ENCODE measurements at regions not wholly inside any gene's neighbourhood (a gene's known extent, or its start where the extent isn't known, plus 50 kb on each side); places are given as distances from the start of the nearest gene placed in this dataset.

- Mint-ChIP-seq H3K36me3 (ENCODE audit: insufficient read depth in 1 of 3, low read depth in 3 of 3) (peaks cover 3 to 4% (median 4%) of the 10 kb centered on the region in 3 experiments; a peak in 3 of 7 replicates), H3K27ac (peak overlapping the region in 1 of 3 experiments; percentile 2; a peak in 1 of 7 replicates)
Observed at GRCh38 chr2:146868051-146868450, 976.8 kb upstream of the ACVR2A start.

More at GRCh38 chr2:146868051-146868450, 976.8 kb upstream of the ACVR2A start:
- H2BK120ac ChIP-seq (ENCODE audit: low read depth, low read length, poor library complexity, severe bottlenecking) = no peak overlapping the region
- H2BK12ac ChIP-seq (ENCODE audit: insufficient read length, low read depth, low read length) = no peak overlapping the region
- no peaks in the 10 kb centered on the region for H3K79me1 ChIP-seq (ENCODE audit: insufficient read depth, low read depth, low read length, poor library complexity, severe bottlenecking)
- no peak overlapping the region for H3K27ac ChIP-seq (ENCODE audit: insufficient read length, low read depth, low read length)
- H3K27me3 ChIP-seq (ENCODE audit: insufficient read depth, low read length) = no peaks in the 10 kb centered on the region
- H3T11ph ChIP-seq (ENCODE audit: low read length) = no peak overlapping the region
- H3K4me3 Mint-ChIP-seq = no peak overlapping the region
- no peaks in the 10 kb centered on the region for H3K27me3 Mint-ChIP-seq (ENCODE audit: low read depth)
- TF ChIP-seq, protein P1, sequence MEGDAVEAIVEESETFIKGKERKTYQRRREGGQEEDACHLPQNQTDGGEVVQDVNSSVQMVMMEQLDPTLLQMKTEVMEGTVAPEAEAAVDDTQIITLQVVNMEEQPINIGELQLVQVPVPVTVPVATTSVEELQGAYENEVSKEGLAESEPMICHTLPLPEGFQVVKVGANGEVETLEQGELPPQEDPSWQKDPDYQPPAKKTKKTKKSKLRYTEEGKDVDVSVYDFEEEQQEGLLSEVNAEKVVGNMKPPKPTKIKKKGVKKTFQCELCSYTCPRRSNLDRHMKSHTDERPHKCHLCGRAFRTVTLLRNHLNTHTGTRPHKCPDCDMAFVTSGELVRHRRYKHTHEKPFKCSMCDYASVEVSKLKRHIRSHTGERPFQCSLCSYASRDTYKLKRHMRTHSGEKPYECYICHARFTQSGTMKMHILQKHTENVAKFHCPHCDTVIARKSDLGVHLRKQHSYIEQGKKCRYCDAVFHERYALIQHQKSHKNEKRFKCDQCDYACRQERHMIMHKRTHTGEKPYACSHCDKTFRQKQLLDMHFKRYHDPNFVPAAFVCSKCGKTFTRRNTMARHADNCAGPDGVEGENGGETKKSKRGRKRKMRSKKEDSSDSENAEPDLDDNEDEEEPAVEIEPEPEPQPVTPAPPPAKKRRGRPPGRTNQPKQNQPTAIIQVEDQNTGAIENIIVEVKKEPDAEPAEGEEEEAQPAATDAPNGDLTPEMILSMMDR (conservative IDR thresholded peaks at IDR 0.05) = no peak
- no peak overlapping the region for H3K9ac ChIP-seq (ENCODE audit: extremely low read depth, insufficient read length, low read length)
- H3K4me1 ChIP-seq (ENCODE audit: insufficient read depth, low read length) = no peaks in the 10 kb centered on the region
- H3K9me3 ChIP-seq (ENCODE audit: control insufficient read depth, low read depth, low read length) = no peaks in the 10 kb centered on the region
- H3K4ac ChIP-seq (ENCODE audit: low read depth, low read length) = no peak overlapping the region
- H3K23ac ChIP-seq (ENCODE audit: insufficient read length, low read depth, low read length) = no peak overlapping the region
- no peak overlapping the region for H2BK15ac ChIP-seq (ENCODE audit: low read depth, low read length)
- no peak overlapping the region for H2AFZ ChIP-seq (ENCODE audit: low read length)
- no peak overlapping the region for H3K14ac ChIP-seq (ENCODE audit: insufficient read depth, low read length)
- H3K4me2 ChIP-seq (ENCODE audit: insufficient read depth, insufficient read length, low read length) = no peak overlapping the region
- peaks cover 9 to 13% of the 10 kb centered on the region in 2 experiments; a peak in 3 of 5 replicates for H3K9me3 Mint-ChIP-seq
- H3K4me1 Mint-ChIP-seq = peaks cover 14 to 15% of the 10 kb centered on the region in 2 experiments
- no peak overlapping the region for H2BK20ac ChIP-seq (ENCODE audit: low read depth, low read length, poor library complexity, severe bottlenecking)
- no peaks in the 10 kb centered on the region for H3K23me2 ChIP-seq (ENCODE audit: insufficient read length, low read depth, low read length, poor library complexity, severe bottlenecking)
- no peak overlapping the region for H2BK5ac ChIP-seq (ENCODE audit: insufficient read length, low read length)
- no peaks in the 10 kb centered on the region for H3K79me2 ChIP-seq (ENCODE audit: insufficient read depth, low read length)
- no peak overlapping the region for H3K56ac ChIP-seq (ENCODE audit: insufficient read length, low read depth, low read length)
- H4K5ac ChIP-seq (ENCODE audit: insufficient read length, low read depth, low read length) = no peak overlapping the region
- no peak overlapping the region for H3K18ac ChIP-seq (ENCODE audit: insufficient read length, low read depth, low read length)
- no peak overlapping the region for H2AK5ac ChIP-seq (ENCODE audit: insufficient read length, low read length)
- no peaks in the 10 kb centered on the region for H4K20me1 ChIP-seq (ENCODE audit: control insufficient read depth, insufficient read depth, insufficient read length)
- H4K8ac ChIP-seq (replicated peaks; ENCODE audit: insufficient read length, low read depth, low read length) = no peak overlapping the region
- no peak for DNase-seq
- H4K91ac ChIP-seq (ENCODE audit: insufficient read length, low read depth, low read length) = no peak overlapping the region
